Breast epithelium (tissue), 3 donors: ENCODE measurements at regions not wholly inside any gene's neighbourhood (a gene's known extent, or its start where the extent isn't known, plus 50 kb on each side); places are given as distances from the start of the nearest gene placed in this dataset.

Experiments
- CTCF ChIP-seq, 3 donors: fragments of 450-650 bp; IDR thresholded peaks; one replicate each; pipeline ENCODE4 v1.5.1; 2016 to 2017; ENCODE audit warnings: antibody characterized with exemption in 3 of 3, mild to moderate bottlenecking in 3 of 3, moderate library complexity in 3 of 3
- POLR2A ChIP-seq: fragments of 450-650 bp; IDR thresholded peaks from one replicate; pipeline ENCODE4 v1.6.1; 2016; ENCODE audit warnings: antibody characterized with exemption, mild to moderate bottlenecking, moderate library complexity
- POLR2AphosphoS5 ChIP-seq, 3 donors: sonication (generic); formaldehyde crosslinking; IDR thresholded peaks; one replicate each; pipeline ENCODE4 v1.6.1; 2017; ENCODE audit warnings: antibody characterized with exemption in 3 of 3

GRCh38 chr16:48814994-48815393, 205.0 kb upstream of the N4BP1 start:
- TF ChIP-seq CTCF (IDR thresholded peaks at IDR 0.05) (no peak), POLR2AphosphoS5 (IDR thresholded peaks at IDR 0.05) (no peak), POLR2A (no peak)
